ENCODE measurements at regions not wholly inside any gene's neighbourhood (a gene's known extent, or its start where the extent isn't known, plus 50 kb on each side); places are given as distances from the start of the nearest gene placed in this dataset.

DNA sequence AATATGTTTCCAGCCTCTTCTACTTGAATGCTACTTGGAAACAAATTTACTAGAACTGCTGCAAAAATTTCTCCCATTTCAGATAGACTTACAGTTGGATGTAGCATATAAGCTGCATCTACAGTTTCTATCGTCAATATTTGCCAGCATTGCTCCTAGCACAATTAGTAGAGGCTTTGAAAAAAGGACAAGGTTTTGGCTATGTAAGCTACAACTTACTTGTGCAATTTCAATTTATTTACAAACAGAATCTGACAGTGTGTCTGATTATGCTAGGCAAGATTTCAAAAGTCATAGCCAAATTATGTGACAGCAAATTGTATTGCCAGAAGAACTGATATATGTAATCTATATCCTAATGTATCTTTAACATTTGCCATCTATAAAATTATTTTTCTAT, 628.4 kb upstream of the FAM174A start:
- H3K27me3 Mint-ChIP-seq (ENCODE audit: low read depth) = no peaks in the 10 kb centered on the region
- ChIA-PET CTCF (no interaction called here), POLR2A (no interaction called here)
- H3K4me3 Mint-ChIP-seq = no peak overlapping the region
- no peak overlapping the region for H3K27ac Mint-ChIP-seq
- ATAC-seq (no peak), DNase-seq (ENCODE audit: low spot score) (no peak)
- H3K36me3 Mint-ChIP-seq = no peaks in the 10 kb centered on the region
- 0 out of 2 replicates have a peak, but pooled peaks cover under 1% of the 10 kb centered on the region for H3K4me1 Mint-ChIP-seq
- TF ChIP-seq SOX15 (CRISPR knock-in tag; IDR thresholded peaks at IDR 0.05) (no peak), SMAD4 (CRISPR knock-in tag; IDR thresholded peaks at IDR 0.05) (no peak), ZNF121 (CRISPR knock-in tag; IDR thresholded peaks at IDR 0.05) (no peak), ZNF232 (CRISPR knock-in tag; IDR thresholded peaks at IDR 0.05) (no peak)
- peaks cover 3% of the 10 kb centered on the region; the same call in 1 of the 2 replicates for H3K9me3 Mint-ChIP-seq

DNA sequence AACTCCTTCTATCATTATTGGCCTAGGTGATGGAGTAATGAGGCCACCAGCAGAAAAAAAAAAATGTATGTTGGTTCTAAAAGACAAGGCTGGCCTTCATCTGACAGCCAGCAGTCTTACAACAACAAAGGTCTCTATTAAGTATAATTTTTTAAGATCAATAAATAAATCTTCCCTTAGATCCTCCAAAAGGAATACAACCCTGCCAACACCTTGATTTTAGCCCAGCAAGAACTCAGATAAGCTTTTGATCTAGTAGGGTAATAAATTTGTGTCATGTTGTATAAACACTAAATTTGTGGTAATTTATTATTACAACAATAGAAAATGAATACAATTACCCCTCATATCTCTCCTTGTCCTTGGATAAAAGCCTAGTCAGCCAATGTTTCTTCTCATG, 633.2 kb upstream of the FAM174A start:
- ATAC-seq = no peak

DNA sequence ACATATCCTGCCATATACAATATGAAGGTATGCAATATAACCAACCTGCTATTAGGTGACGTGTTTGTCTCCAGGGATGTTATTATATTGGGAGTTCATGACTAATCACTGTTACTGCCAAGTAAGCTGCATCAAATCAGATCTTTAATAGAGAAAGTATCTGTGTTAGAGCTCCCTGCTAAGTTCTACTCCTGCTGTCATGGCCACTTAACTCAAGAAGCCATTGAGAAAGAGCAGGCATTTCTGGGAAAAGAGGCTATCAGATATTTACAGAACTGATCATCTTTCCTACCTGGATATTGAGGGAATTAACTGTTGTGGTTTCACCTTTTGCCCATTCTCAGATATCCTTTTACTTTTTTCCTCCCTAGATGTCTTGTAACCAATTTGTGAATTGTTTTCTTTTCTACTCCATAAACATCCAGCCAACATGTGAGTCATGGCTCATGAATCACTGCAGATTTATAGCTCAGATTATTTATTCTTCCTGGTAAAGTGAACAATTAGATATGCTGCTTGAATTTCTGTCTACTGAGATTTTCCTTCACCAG, 634.8 kb upstream of the FAM174A start:
- H3K27me3 Mint-ChIP-seq (ENCODE audit: low read depth) = no peaks in the 10 kb centered on the region; the same call in 1 of the 2 replicates
- H3K4me3 Mint-ChIP-seq = no peak overlapping the region
- H3K9me3 Mint-ChIP-seq = no peaks in the 10 kb centered on the region
- no peak overlapping the region for H3K27ac Mint-ChIP-seq
- POLR2A ChIA-PET = no interaction called here
- TF ChIP-seq CREM (CRISPR knock-in tag; IDR thresholded peaks at IDR 0.05) (no peak), ZNF263 (CRISPR knock-in tag; IDR thresholded peaks at IDR 0.05; ENCODE audit: low read depth) (no peak), ZNF416 (CRISPR knock-in tag; IDR thresholded peaks at IDR 0.05) (no peak)
- TF ChIP-seq, protein P1, sequence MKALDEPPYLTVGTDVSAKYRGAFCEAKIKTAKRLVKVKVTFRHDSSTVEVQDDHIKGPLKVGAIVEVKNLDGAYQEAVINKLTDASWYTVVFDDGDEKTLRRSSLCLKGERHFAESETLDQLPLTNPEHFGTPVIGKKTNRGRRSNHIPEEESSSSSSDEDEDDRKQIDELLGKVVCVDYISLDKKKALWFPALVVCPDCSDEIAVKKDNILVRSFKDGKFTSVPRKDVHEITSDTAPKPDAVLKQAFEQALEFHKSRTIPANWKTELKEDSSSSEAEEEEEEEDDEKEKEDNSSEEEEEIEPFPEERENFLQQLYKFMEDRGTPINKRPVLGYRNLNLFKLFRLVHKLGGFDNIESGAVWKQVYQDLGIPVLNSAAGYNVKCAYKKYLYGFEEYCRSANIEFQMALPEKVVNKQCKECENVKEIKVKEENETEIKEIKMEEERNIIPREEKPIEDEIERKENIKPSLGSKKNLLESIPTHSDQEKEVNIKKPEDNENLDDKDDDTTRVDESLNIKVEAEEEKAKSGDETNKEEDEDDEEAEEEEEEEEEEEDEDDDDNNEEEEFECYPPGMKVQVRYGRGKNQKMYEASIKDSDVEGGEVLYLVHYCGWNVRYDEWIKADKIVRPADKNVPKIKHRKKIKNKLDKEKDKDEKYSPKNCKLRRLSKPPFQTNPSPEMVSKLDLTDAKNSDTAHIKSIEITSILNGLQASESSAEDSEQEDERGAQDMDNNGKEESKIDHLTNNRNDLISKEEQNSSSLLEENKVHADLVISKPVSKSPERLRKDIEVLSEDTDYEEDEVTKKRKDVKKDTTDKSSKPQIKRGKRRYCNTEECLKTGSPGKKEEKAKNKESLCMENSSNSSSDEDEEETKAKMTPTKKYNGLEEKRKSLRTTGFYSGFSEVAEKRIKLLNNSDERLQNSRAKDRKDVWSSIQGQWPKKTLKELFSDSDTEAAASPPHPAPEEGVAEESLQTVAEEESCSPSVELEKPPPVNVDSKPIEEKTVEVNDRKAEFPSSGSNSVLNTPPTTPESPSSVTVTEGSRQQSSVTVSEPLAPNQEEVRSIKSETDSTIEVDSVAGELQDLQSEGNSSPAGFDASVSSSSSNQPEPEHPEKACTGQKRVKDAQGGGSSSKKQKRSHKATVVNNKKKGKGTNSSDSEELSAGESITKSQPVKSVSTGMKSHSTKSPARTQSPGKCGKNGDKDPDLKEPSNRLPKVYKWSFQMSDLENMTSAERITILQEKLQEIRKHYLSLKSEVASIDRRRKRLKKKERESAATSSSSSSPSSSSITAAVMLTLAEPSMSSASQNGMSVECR (CRISPR knock-in tag; IDR thresholded peaks at IDR 0.05; ENCODE audit: borderline replicate concordance) = no peak
- TF ChIP-seq, protein P2, sequence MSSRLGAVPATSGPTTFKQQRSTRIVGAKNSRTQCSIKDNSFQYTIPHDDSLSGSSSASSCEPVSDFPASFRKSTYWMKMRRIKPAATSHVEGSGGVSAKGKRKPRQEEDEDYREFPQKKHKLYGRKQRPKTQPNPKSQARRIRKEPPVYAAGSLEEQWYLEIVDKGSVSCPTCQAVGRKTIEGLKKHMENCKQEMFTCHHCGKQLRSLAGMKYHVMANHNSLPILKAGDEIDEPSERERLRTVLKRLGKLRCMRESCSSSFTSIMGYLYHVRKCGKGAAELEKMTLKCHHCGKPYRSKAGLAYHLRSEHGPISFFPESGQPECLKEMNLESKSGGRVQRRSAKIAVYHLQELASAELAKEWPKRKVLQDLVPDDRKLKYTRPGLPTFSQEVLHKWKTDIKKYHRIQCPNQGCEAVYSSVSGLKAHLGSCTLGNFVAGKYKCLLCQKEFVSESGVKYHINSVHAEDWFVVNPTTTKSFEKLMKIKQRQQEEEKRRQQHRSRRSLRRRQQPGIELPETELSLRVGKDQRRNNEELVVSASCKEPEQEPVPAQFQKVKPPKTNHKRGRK (CRISPR knock-in tag; IDR thresholded peaks at IDR 0.05; ENCODE audit: borderline replicate concordance) = no peak
- CTCF ChIA-PET = no interaction called here
- H3K4me1 Mint-ChIP-seq = no peaks in the 10 kb centered on the region
- no peaks in the 10 kb centered on the region for H3K36me3 Mint-ChIP-seq
- no peak for ATAC-seq
- no peak for DNase-seq (ENCODE audit: low spot score)

More for the DNA sequence above, 633.2 kb upstream of the FAM174A start:
- H3K27ac Mint-ChIP-seq = no peak overlapping the region
- TF ChIP-seq ELF4 (CRISPR knock-in tag; IDR thresholded peaks at IDR 0.05; ENCODE audit: low read depth) = no peak
- no peak for TF ChIP-seq KAT7 (CRISPR knock-in tag; IDR thresholded peaks at IDR 0.05; ENCODE audit: borderline replicate concordance)
- TF ChIP-seq ZNF263 (CRISPR knock-in tag; IDR thresholded peaks at IDR 0.05; ENCODE audit: low read depth) = no peak
- TF ChIP-seq ZNF396 (CRISPR knock-in tag; IDR thresholded peaks at IDR 0.05; ENCODE audit: borderline replicate concordance) = no peak
- TF ChIP-seq ZNF317 (CRISPR knock-in tag; IDR thresholded peaks at IDR 0.05; ENCODE audit: borderline replicate concordance, low read depth) = no peak
- no peak for TF ChIP-seq ZNF423 (CRISPR knock-in tag; IDR thresholded peaks at IDR 0.05)
- no peak for TF ChIP-seq ATF1 (CRISPR knock-in tag; IDR thresholded peaks at IDR 0.05)
- no peak for TF ChIP-seq GABPB1 (CRISPR knock-in tag; IDR thresholded peaks at IDR 0.05)
- H3K4me3 Mint-ChIP-seq = no peak overlapping the region
- POLR2A ChIA-PET = no interaction called here
- no peaks in the 10 kb centered on the region for H3K36me3 Mint-ChIP-seq
- no peaks in the 10 kb centered on the region for H3K9me3 Mint-ChIP-seq
- CTCF ChIA-PET = no interaction called here
- H3K27me3 Mint-ChIP-seq (ENCODE audit: low read depth) = no peaks in the 10 kb centered on the region; the same call in 1 of the 2 replicates
- no peaks in the 10 kb centered on the region for H3K4me1 Mint-ChIP-seq
- DNase-seq (ENCODE audit: low spot score) = no peak

All from WTC11 (cell line).